ENCODE measurements at regions not wholly inside any gene's neighbourhood (a gene's known extent, or its start where the extent isn't known, plus 50 kb on each side); places are given as distances from the start of the nearest gene placed in this dataset.

DNA sequence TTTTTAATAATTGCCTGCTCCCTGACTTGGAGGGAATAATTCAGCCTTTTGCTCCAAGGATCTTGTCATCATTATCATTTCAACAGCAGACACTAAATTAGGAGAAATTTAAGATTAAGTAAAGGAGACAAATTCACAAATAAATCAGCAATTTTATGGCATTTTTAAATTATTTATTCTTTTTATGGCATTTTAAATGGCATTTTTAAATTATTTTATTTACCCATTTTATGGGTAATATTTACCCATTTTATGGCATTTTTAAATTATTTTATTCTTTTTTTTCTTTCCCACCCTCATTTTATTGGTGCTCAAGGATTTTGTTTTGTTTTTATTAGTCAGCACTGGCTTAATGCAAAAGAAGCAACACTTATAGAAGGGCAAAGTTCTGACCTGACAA, 1201.0 kb upstream of the SORCS1 start:
- Histone ChIP-seq H3K79me2 (ENCODE audit: control insufficient read depth in 1 of 2, insufficient read depth in 2 of 2, low read length in 2 of 2) (no peaks in the 10 kb centered on the region), H3K23ac (ENCODE audit: insufficient read length) (no peak overlapping the region), H3K56ac (replicated peaks; ENCODE audit: insufficient read length, low read depth, low read length) (no peak overlapping the region), H3K27me3 (replicated peaks in 1 of 4; ENCODE audit: control insufficient read depth in 3 of 4, extremely low read depth in 1 of 4, insufficient read depth in 3 of 4, low read length in 3 of 4) (no peaks in the 10 kb centered on the region), H4K8ac (ENCODE audit: extremely low read depth, insufficient read depth, low read length) (no peak overlapping the region), H3K4me3 (ENCODE audit: extremely low read depth in 1 of 4, insufficient read depth in 2 of 4, low read depth in 3 of 4, low read length in 4 of 4) (no peak overlapping the region), H2BK12ac (ENCODE audit: low read depth, low read length) (no peak overlapping the region), H4K5ac (ENCODE audit: insufficient read length, low read depth, low read length) (no peak overlapping the region), H3K4me1 (replicated peaks in 1 of 4; ENCODE audit: control insufficient read depth in 3 of 4, insufficient read depth in 4 of 4, low read length in 3 of 4) (no peaks in the 10 kb centered on the region), H4K20me1 (replicated peaks in 1 of 2; ENCODE audit: control insufficient read depth in 1 of 2, insufficient read depth in 2 of 2, low read length in 2 of 2) (no peaks in the 10 kb centered on the region), H3K4me2 (ENCODE audit: insufficient read depth in 1 of 2, low read depth in 2 of 2, low read length in 2 of 2) (no peak overlapping the region), H3K9me3 (ENCODE audit: insufficient read depth in 2 of 2, low read depth in 1 of 2, low read length in 1 of 2) (no peaks in the 10 kb centered on the region), H3K27ac (ENCODE audit: low read depth, low read length) (no peak overlapping the region), H2BK15ac (ENCODE audit: low read length) (no peak overlapping the region), H3K14ac (ENCODE audit: insufficient read length) (no peak overlapping the region), H3K23me2 (ENCODE audit: low read depth, low read length) (no peaks in the 10 kb centered on the region), H3K4ac (replicated peaks; ENCODE audit: insufficient read length, low read depth, low read length) (no peak overlapping the region), H4K91ac (replicated peaks; ENCODE audit: insufficient read length, low read length) (no peak overlapping the region), H3K18ac (ENCODE audit: extremely low read depth, low read length) (no peak overlapping the region), H2BK5ac (ENCODE audit: low read depth, low read length) (no peak overlapping the region), H2AK5ac (ENCODE audit: low read depth, low read length) (no peak overlapping the region), H2BK120ac (replicated peaks; ENCODE audit: low read depth, low read length) (no peak overlapping the region), H3K9ac (replicated peaks in 1 of 4; ENCODE audit: extremely low read depth in 1 of 4, low read depth in 3 of 4, low read length in 3 of 4) (no peak overlapping the region), H3K79me1 (ENCODE audit: low read depth, low read length) (no peaks in the 10 kb centered on the region), H3K36me3 (ENCODE audit: control insufficient read depth in 2 of 4, insufficient read depth in 4 of 4, low read length in 3 of 4) (no peaks in the 10 kb centered on the region), H2BK20ac (ENCODE audit: low read length) (no peak overlapping the region), H2AFZ (ENCODE audit: low read length) (no peak overlapping the region)
- POLR2A ChIA-PET (ENCODE audit: partially characterized antibody) = no interaction called here
- FAIRE-seq = no peak
- DNase-seq (ENCODE audit: low read depth in 1 of 2, low spot score in 2 of 2) = no peak
- CTCF ChIA-PET (ENCODE audit: partially characterized antibody) = no interaction called here
- no peak for TF ChIP-seq POU5F1 (IDR thresholded peaks at IDR 0.05; ENCODE audit: low read depth, low read length)
- TF ChIP-seq MAFK (IDR thresholded peaks at IDR 0.05; ENCODE audit: low read depth, low read length) = no peak
- TF ChIP-seq RNF2 (IDR thresholded peaks at IDR 0.05; ENCODE audit: borderline replicate concordance, low read depth, low read length, missing control alignments, poor library complexity, severe bottlenecking) = no peak
- TF ChIP-seq POLR2A (IDR thresholded peaks at IDR 0.05; ENCODE audit: control extremely low read depth in 1 of 2, low read depth in 2 of 2, low read length in 2 of 2) = no peak
- TF ChIP-seq CBX8 (IDR thresholded peaks at IDR 0.05; ENCODE audit: borderline replicate concordance, low read depth, low read length) = no peak
- TF ChIP-seq, protein P1, sequence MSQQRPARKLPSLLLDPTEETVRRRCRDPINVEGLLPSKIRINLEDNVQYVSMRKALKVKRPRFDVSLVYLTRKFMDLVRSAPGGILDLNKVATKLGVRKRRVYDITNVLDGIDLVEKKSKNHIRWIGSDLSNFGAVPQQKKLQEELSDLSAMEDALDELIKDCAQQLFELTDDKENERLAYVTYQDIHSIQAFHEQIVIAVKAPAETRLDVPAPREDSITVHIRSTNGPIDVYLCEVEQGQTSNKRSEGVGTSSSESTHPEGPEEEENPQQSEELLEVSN (IDR thresholded peaks at IDR 0.05) = no peak
- no peak for TF ChIP-seq KDM4A (IDR thresholded peaks at IDR 0.05; ENCODE audit: low read depth, low read length, severe bottlenecking)
- no peak for TF ChIP-seq GABPA (IDR thresholded peaks at IDR 0.05; ENCODE audit: borderline replicate concordance, insufficient read depth, low read length)
- no peak for TF ChIP-seq BACH1 (IDR thresholded peaks at IDR 0.05; ENCODE audit: low read length)
- TF ChIP-seq CREB1 (IDR thresholded peaks at IDR 0.05) = no peak
- no peak for TF ChIP-seq EZH2 (IDR thresholded peaks at IDR 0.05; ENCODE audit: low read depth, low read length, severe bottlenecking)
- TF ChIP-seq PHF8 (conservative IDR thresholded peaks at IDR 0.05; ENCODE audit: low read depth, low read length) = no peak
- no peak for TF ChIP-seq BCL11A (IDR thresholded peaks at IDR 0.05; ENCODE audit: low read depth in 2 of 2, low read length in 2 of 2)
- TF ChIP-seq HDAC2 (IDR thresholded peaks at IDR 0.05; ENCODE audit: borderline replicate concordance in 1 of 2, low read depth in 2 of 2, low read length in 2 of 2) = no peak
- TF ChIP-seq TAF7 (optimal IDR thresholded peaks at IDR 0.05; ENCODE audit: borderline replicate concordance, low read depth, low read length) = no peak
- no peak for TF ChIP-seq ZNF274 (IDR thresholded peaks at IDR 0.05; ENCODE audit: borderline replicate concordance, extremely low read depth, low read length)
